HG02763 (cell line): ENCODE measurements at regions not wholly inside any gene's neighbourhood (a gene's known extent, or its start where the extent isn't known, plus 50 kb on each side); places are given as distances from the start of the nearest gene placed in this dataset.
"Not testable (repeated sequence)": the region's sequence is repeated elsewhere in the genome, so short reads cannot be mapped to it uniquely, and the experiment has no call there.

Source experiments
- ATAC-seq: cut with Tn5 transposase; IDR thresholded peaks from one replicate; pipeline ENCODE4 v1.9.1; 2021; ENCODE audit warnings: mild to moderate bottlenecking, moderate library complexity; ENCODE audit not compliant: unreplicated experiment

DNA sequence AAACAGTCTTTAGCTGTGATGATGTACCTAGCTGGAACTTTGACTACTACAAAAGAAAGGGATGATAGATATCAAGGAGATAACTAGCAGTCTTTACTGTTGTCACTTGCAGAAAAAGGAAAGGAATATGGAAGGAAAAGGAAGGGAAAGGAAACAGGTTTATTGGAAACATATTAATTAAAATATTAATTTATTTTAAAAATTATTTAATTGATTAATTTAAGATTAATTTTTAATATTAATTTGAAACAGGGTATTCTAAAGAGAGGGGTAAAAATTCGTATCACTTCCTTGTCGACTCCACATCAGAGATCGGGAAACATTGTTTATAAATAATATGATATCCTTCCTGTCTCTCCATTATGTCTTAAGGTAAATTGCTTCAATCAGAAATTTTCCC, 186.5 kb upstream of the IL15 start:
- no peak for ATAC-seq

DNA sequence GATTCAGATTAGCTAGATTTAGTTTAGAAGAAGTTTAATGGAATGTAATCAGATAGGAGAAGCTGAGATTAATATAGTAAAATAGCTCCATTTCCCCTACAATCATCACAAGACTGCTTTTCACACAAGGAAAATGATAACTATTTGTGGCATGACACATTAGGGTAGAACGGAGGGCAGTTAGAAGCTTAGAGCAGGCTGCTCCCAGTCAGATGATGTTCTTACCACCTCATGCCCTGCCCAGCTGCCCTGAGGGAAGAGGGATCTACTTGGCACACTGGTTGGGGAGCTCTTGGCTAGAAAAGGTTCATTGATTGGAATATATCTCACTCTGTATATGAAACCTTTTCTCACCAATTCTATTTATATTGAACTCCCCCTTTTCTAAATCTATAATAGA, 180.7 kb upstream of the IL15 start:
- no peak for ATAC-seq

DNA sequence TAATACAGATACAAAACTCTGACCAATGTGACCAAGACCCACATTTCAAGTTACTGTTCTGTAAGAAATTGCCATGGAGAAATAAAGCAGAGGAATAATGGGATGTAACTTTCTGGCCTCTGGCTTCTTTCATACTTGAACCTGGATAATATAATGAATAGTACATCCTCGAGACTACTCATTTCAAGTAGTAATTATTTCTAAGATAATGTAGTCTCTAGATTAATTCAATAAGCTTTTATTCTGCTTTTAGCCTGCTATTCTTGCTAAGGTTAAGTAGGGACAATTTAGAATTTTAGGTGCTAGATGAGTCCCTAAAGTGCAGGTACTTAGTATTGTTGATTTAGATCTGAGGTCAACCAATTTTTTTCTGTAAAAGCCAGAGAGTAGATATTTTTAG, 178.7 kb upstream of the IL15 start:
- ATAC-seq, result no peak

DNA sequence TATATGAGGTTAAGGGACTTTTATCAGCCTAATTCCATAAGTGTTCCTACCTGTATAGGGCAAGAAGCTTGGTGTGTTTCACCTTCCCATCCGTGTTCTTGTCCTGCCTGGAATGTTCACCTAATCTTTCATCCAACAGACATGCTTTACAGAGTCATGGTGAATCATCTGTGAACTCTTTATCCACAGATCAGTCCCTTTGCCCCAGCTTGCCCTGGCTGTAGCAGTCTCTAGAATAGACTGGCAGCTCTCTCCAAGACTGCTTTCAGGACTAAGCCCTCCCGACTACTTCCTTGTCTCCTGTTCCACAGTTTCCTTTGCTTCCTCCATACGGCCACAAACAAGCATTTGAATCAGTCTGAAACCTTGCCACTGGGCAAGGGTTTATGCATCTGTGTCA, 177.9 kb upstream of the IL15 start:
- no peak for ATAC-seq

DNA sequence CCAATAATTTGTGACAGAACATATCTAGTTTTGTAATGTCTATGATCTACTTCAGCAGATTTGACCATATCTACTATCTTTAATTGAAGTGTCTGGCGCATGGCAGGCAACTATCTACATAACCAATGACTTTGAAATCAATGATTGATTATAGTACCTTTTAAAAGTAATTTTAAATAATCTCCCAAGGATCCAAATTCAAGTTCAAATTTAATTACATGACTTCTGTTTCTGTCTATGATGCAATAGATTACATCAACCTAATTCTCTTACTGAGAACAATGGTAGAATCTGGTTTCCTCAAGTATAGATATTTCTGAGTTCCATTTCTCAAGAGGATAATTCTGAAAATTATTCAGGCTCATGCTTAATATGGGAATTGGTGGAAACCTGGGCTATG, 177.4 kb upstream of the IL15 start:
- ATAC-seq, result no peak

DNA sequence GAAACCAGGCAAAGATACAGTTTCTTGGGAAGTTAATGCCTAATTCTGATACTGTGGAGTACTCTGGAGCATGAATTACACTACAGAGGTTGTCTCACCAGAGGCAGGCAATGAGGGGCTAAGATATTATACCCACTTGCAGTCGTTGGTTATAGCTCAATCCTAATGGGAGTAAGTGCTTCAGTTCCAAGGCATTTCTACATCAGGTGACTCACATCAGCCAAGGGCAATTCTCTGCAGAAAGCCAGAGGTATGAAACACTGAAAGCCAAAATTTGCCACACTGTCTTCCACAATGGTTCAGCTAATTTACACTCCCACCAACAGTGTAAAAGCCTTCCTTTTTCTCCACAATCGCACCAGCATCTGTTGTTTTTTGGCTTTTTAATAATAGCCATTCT, 174.0 kb upstream of the IL15 start:
- ATAC-seq, result no peak

DNA sequence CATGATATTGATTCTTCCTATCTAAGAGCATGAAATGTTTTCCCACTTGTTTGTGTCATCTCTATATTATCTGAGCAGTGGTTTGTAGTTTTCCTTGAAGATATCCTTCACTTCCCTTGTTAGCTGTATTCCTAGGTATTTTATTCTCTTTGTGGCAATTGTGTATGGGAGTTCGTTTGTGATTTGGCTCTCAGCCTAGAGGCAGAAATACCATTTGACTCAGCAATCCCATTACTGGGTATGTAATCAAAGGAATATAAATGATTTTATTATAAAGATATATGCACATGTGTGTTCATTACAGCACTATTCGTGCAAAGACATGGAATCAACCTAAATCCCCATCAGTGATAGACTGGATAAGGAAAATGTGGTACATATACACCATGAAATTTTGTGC, 172.7 kb upstream of the IL15 start:
- ATAC-seq, result no peak

DNA sequence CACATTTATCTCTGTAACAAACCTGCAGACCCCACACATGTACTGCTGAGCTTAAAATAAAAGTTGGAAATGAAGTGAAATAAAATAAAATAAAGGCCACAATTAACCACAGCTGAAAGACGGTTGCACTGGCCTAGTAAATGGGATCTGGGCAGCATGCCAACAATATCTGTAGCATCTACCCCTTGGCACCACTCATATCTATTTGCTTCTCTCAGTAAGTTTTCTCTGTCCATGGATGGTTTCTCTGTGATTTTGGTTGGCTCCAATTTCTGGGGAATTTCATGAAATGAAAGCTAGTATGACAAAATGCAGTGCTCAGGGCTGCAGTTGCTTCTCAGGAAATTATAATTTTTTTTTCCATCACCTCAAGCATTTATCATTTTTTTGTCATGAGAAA, 172.0 kb upstream of the IL15 start:
- ATAC-seq, result no peak

DNA sequence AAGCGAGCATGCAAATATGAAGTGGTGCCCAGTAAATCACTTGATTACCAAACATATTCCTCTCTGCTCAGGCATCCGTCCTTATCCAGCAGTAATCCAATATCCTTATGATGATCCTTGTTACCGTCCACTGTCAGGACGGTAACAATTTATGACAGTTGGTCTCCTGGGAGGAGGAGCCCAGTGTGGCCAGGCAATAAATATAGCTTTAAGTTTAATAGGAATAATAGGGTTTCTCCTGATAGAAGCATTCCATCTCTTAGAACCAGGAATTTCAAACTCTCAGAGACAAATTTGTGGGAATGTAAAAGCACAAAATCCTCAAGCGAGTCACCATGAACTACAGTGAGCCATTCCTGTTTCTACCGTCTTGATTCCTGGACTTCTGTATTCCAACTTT, 171.2 kb upstream of the IL15 start:
- no peak for ATAC-seq

DNA sequence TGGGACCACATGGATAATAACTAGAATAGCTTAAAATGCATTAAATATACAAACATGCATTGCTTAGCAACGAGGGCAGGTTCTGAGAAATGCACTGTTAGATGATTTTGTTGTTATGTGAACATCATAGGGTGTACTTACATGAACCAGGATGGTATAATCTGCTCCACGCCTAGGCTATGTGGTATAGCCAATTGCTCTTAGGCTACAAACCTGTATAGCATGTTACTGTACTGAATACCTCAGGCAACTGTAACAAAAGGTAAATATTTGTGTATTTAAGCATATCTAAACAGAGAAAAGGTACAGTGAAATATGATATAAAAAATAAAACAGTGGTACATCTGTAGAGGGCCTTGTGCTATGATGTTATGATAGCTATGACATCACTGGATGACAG, 169.2 kb upstream of the IL15 start:
- no peak for ATAC-seq

DNA sequence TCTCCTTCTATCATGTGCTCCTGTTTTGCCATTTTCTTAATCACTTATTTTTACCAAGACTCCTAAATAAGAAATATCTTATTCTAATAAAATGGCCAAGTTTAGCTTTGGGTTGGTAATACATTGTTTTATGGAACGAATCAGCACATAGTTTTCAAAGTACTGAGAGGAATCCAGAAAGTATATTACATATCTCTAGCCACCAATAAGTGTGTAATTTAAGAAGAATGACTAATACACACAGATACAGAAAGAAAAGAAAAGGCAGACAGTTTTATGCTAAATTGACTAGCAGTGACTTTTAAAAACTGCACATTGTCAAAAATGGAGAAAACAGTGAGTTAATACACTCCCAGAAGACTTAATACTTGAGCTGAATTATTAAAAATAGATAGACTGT, 167.0 kb upstream of the IL15 start:
- ATAC-seq, result no peak

DNA sequence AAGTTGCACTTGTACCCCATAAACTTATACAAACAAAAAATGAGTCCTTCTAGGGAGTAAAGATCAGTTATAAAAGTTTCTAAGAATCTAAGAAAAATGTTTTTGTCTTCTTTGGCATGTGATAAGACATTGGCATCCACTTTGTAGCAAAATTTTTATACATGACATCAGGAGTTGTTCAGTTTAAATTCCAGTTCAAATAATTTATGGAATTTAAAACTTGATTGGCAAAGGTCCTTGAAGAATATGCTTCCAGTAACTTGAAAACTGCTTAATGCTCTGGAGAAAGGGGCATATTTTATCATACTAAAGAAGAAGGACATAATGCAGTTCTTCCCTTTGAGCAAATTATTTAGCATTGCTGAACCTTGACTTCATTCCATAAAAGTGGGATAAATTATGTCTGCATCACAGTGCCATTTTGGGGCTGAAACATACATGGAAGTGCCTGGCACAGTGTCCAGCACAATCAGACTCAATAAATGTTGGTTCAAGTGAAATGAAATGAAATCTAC, 163.3 kb upstream of the IL15 start:
- no peak for ATAC-seq

DNA sequence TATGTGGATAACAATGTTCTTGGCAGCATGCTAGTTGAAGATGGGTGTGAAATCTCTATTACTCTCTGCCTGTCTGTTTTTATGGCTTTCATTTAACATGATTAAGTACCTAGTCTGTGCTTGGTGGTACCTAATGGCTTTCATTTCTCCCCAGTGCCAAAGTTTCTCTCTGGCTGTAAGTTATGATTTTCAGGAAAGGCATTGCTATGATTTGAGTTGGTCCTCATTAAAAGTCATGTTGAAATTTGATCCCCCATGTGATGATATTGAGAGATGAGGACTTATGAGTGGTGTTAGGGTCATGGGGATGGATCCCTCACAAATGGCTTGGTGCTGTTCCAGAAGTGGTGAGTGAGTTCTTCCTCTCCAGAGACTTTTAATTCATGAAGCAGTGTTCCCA, 162.4 kb upstream of the IL15 start:
- ATAC-seq, result no peak

DNA sequence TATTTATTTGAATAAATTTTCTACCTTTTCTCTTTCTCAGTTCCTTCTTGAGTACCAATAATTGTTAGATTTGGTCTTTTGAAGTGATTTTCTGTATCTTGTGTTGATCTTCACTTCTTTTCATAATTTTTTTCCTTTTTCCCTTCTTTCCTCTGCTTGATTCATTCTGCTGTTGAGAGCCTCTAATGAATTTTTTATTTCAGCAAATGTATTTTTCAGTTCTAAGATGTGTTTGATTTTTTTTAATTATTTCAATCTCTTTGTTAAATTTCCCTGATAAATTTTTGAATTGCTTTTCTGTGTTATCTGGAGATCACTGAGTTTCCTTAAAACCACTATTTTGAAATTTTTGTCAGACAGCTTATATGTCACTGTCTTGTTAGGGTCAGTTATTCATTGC, 155.4 kb upstream of the IL15 start:
- no peak for ATAC-seq

DNA sequence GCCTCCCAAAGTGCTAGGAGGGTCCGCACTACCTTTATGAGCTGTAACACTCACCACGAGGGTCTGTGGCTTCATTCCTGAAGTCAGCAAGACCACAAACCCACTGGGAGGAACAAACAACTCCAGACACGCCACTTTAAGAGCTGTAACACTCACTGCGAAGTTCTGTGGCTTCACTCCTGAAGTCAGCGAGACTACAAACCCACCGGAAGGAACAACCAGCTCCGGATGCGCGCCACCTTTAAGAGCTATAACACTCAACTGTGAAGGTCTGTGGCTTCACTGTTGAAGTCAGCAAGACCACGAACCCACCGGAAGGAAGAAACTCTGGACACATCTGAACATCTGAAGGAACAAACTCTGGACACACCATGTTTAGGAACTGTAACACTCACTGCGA, 152.1 kb upstream of the IL15 start:
- ATAC-seq, result not testable (repeated sequence)

DNA sequence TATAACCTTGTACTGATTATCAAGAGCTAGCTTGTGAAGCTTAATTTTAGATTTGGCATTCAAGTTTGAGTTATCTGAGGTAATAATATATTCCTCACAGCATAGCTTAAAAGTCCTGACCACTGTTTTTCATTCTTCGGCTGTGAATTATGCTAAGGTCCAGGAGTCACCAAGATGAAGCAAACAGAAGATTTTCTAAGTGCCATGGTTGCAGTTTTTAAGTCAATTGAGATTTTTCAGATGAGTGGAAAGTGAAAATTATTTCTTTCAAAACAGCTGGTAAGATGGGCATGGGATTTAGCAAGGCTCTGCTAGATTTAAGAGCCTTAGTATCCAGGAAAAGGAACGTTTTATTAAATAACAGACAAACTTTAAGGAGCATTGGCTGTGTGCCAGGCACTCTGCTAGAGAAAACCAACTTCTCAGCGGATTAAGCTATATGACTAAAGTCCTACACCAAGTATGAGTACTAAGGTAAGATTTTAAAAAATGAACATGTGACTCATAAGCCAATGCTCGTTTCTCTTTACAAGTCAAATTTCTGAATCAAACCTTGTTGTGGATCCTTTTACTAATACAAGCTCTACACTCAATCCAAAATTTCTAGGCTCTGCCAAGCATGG, 149.9 kb upstream of the IL15 start:
- ATAC-seq, result no peak

DNA sequence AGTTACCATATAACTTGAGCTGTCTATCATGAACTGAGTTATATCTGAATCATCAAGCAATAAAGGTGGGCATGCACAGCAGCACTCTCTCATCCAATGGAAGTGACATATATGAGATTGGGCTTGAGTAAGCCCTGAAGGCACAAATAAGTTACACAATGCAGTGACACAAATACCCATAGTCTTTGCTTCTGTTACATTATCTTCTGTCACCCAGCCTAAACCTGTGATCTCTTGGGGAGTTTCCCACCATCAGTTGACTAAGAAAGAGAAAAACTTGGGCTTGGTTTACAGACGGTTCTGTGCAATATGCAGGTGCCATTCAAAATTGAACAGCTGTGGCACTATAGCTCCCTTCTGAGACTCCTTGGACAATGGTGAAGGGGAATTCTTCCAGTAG, 138.8 kb upstream of the IL15 start:
- peak; percentile 87 for ATAC-seq

DNA sequence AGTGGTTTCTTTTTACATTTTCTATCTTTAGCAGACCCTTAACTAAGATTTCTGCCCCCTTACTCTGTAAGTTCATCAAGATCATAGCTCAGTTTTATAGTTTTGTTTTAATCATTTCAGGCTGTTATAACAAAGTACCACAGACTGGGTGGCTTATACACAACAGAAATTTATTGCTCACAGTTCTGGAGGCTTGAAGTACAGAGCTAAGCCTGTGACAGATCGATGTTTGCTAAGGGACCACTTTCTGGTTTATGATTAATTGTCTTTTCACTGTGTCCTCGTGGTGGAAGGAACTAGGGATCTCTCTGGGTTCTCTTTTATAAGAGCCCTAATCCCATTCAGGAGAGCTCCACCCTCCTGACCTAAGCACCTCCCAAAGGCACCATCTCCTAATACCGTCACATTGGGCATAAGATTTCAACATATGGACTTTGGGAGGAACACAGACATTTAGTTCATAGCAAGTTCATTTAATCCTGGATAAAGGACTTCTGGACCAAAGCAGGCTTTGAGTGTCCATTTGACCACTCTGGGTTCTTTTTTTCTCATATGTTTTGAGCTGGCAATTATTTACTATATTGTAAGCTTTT, 137.0 kb upstream of the IL15 start:
- no peak for ATAC-seq

DNA sequence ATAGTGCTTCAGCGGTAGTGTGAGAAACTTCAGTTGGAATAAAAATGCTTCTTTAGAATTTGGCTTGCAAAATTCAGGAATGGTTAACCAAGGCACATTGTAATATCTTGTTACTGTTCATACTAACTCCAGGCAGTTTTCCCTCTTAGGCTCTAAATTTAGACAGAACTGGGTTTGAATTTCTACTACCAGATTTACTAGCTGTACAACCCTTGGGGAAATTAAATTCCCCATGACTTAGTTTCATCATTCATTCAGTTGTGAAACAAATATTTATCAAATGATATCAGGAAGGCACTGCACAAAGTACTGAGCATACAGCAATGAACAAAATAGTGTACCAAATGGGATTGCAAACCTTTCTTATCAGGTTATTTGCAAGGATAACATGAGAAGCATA, 135.0 kb upstream of the IL15 start:
- ATAC-seq, result no peak

DNA sequence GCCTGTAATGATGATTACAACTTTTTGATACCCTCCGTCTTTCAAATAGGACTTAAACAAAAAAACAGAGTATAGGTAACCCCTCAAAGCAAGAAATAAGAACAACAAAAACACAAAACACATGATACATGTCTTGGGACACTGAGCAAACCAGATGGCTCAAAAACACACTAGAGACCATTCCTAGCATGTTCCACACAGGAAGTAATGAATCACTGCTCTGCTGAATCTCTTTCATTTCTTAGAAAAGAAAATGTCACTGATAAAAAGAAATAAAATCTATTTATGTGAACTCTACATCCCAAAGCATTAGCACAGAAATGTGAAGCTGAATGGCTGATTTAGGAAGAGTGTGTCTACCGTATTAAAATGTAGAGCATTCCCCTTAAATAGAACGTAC, 134.5 kb upstream of the IL15 start:
- ATAC-seq, result no peak

DNA sequence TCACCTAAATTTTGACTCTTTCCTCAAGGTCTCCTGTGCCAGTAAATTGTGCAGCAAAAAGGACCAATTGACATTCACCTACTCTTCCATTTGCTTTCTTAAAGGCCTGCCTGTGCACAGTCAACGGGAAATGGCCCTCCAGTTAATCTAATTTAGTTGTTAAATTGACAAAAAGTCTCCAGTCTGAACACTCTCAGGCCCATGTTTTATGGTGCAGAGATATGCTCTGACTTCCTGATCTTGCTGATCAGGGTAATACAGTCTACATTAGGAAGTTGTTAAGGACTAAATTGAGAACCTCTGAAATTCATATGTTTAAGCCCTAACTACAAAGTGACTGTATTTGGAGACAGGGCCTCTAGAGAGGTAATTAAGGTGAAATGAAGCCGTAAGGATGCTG, 133.6 kb upstream of the IL15 start:
- ATAC-seq, result no peak

DNA sequence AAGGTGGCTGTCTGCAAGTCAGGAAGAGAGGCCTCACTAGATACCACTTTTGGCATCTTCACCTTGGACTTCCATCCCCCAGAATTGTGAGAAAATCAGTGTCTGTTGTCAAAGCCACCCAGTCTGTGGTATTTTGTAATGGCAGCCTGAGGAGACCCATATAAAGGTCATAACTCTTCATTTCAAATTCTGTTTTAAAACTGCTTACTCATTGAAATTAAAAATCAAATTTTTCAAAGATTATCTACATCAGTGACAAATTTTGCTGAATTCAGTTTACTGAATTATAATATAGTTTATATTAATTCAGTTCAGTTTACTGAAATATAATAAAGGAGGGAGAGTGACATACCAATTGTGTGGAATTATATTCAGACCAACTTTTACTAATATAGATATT, 133.1 kb upstream of the IL15 start:
- no peak for ATAC-seq

DNA sequence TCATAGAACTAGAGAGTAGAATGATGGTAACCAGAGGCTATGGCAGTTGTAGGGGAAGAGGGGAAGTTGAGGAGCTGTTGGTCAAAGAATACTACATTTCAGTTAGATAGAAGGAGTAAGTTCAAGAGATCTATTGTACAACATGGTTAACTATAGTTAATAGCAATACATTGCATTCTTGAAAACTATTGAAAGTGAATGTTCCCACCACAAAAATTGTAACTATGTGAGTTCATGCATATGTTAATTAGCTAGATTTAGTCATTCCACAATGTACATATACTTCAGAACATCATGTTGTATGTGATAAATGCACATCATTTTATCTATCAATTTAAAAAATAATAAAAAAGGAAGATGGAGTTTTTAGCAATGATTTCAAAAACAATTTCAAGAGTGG, 125.3 kb upstream of the IL15 start:
- ATAC-seq, result no peak
